ENCODE measurements at regions not wholly inside any gene's neighbourhood (a gene's known extent, or its start where the extent isn't known, plus 50 kb on each side); places are given as distances from the start of the nearest gene placed in this dataset.
"Not testable (repeated sequence)": the region's sequence is repeated elsewhere in the genome, so short reads cannot be mapped to it uniquely, and the experiment has no call there.

GRCh38 chr20:56744325-56744821 is 115.3 kb downstream of the TFAP2C start:
- not testable (repeated sequence) for TF ChIP-seq CTCF, POLR2A (IDR thresholded peaks at IDR 0.05)

Measured in right lobe of liver (tissue), 4 donors.